PC-9 (cell line): ENCODE measurements at regions not wholly inside any gene's neighbourhood (a gene's known extent, or its start where the extent isn't known, plus 50 kb on each side); places are given as distances from the start of the nearest gene placed in this dataset.

Source experiments
- EZH2 ChIP-seq: fragments of 200-600 bp; sonication (generic); IDR thresholded peaks from 2 replicates; pipeline ENCODE4 v1.8.0; 2017; ENCODE audit warnings: antibody characterized with exemption, low read depth
- TF ChIP-seq, protein P1 (sequence below): fragments of 200-600 bp; sonication (generic); conservative IDR thresholded peaks from 2 replicates; pipeline ENCODE4 v1.6.1; 2017; ENCODE audit warnings: mixed run types, antibody characterized with exemption, mild to moderate bottlenecking, moderate library complexity

DNA sequence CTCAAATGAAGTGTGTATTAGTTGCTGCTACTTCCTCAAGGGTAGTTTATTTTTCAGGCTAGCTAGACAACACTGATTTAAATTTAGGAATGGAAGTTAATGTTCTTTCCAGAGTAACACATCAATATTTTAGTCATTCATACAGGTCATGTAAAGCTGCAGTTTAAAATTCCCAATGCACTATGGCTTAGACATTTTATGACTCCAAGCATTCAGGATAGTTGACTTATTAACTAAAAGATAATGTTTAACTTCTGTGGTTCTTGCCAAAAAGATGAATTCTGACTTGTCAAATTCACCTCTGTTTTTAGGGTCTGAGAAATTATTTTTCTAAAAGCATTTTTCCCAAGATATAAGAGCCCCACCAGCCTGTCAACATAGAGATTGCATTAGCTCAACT is 131.9 kb downstream of the TFPI2 start:
- TF ChIP-seq, protein P1, sequence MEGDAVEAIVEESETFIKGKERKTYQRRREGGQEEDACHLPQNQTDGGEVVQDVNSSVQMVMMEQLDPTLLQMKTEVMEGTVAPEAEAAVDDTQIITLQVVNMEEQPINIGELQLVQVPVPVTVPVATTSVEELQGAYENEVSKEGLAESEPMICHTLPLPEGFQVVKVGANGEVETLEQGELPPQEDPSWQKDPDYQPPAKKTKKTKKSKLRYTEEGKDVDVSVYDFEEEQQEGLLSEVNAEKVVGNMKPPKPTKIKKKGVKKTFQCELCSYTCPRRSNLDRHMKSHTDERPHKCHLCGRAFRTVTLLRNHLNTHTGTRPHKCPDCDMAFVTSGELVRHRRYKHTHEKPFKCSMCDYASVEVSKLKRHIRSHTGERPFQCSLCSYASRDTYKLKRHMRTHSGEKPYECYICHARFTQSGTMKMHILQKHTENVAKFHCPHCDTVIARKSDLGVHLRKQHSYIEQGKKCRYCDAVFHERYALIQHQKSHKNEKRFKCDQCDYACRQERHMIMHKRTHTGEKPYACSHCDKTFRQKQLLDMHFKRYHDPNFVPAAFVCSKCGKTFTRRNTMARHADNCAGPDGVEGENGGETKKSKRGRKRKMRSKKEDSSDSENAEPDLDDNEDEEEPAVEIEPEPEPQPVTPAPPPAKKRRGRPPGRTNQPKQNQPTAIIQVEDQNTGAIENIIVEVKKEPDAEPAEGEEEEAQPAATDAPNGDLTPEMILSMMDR, result no peak
- no peak for TF ChIP-seq EZH2
